Fibroblast of pulmonary artery (primary cell): ENCODE measurements at regions not wholly inside any gene's neighbourhood (a gene's known extent, or its start where the extent isn't known, plus 50 kb on each side); places are given as distances from the start of the nearest gene placed in this dataset.

Experiments used
- DNase-seq: peaks from one replicate; pipeline ENCODE4 v3.0.0-alpha.2; 2010; ENCODE audit warnings: low read depth
- H3K4me3 ChIP-seq: replicated peaks from 2 replicates; pipeline ENCODE4 v1.5.1; 2011; ENCODE audit warnings: low read depth, mild to moderate bottlenecking, control low read depth, low read length, moderate library complexity
- CTCF ChIP-seq: IDR thresholded peaks from 2 replicates; pipeline ENCODE4 v1.5.1; 2011; ENCODE audit warnings: mild to moderate bottlenecking, control low read depth, low read length, inconsistent platforms; ENCODE audit errors: missing control alignments

DNA sequence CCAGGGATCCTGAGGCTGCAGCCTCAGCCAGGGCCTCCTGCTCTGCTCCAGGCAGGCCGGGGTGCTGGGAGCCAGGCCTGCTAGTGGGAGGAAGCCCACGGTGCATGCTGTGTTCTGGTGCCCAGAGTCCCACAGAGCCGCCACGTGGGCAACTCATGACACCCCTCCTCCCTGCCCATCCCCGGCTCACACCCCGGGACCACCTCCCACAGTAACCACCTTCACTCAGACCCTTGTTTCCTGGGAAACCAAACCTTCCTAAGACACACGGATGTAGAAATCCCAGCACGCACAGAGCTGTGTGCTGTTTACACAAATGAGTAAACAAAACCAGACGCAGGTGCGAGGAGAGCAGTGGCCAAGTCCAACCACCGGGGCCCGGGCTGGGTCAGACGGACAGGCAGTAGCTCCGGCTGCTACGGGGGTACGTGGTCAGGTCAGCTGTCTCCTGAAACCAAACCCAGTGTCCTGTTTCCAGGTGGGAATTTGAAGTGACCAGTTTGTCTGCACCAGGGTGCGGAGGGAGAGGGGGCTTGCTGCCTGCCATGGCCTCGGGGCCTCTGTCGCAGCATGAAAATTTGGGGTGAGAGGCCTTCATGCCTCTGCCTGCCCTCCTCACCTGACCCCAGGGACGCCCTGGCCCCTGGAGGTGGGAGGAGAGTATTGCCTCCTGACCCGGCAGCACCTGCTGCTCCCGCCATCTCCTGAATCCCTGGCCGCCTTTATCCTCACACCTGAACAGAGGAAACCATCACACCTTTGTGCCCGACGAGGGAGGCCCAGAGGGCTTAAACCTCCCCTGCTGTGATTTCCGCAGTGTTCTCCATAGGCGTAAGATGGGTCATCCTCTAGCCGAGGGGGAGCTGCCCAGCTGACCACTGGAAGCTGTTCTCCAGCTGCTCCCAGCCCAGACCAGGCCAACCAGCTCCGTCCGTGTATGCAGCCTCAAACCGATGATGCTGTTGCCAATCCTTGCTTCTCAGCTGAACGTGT, 52.0 kb upstream of the SMOC2 start:
- H3K4me3 ChIP-seq: no peak overlapping the region
- DNase-seq: no peak
- no peak for TF ChIP-seq CTCF

GRCh38 chr6:168390749-168391420, 50.1 kb upstream of the SMOC2 start:
- TF ChIP-seq CTCF: no peak
- H3K4me3 ChIP-seq: no peak overlapping the region
- no peak for DNase-seq
